ENCODE measurements at regions not wholly inside any gene's neighbourhood (a gene's known extent, or its start where the extent isn't known, plus 50 kb on each side); places are given as distances from the start of the nearest gene placed in this dataset.
A peak's percentile ranks its signal among the peaks of the same experiment; 100 is the strongest.

- Histone ChIP-seq H3K4me3 (ENCODE audit: low read depth, low read length) (no peak overlapping the region), H3K36me3 (replicated peaks) (no peaks in the 10 kb centered on the region), H3K27ac (peak overlapping the region; percentile 39), H3K27me3 (replicated peaks) (no peaks in the 10 kb centered on the region)
- in situ Hi-C loops (cut with HindIII; ENCODE audit: low pct_ligation_motif_present, low sequenced_read_pairs), result no loop called here
- peak; percentile 20 for DNase-seq
- TF ChIP-seq CTCF (IDR thresholded peaks at IDR 0.05; ENCODE audit: low read depth, low read length, missing control alignments), result no peak
These were observed 119.4 kb downstream of the LUZP4 start for GRCh38 chrX:115408771-115409400.

- no peak for DNase-seq
- H3K36me3 ChIP-seq (replicated peaks), result no peaks in the 10 kb centered on the region
- in situ Hi-C loops (cut with HindIII; ENCODE audit: low pct_ligation_motif_present, low sequenced_read_pairs), result no loop called here
- H3K4me3 ChIP-seq (ENCODE audit: low read depth, low read length), result no peak overlapping the region
- peak overlapping the region; percentile 39 for H3K27ac ChIP-seq
- no peak for TF ChIP-seq CTCF (IDR thresholded peaks at IDR 0.05; ENCODE audit: low read depth, low read length, missing control alignments)
- H3K27me3 ChIP-seq (replicated peaks), result no peaks in the 10 kb centered on the region
These were observed 120.0 kb downstream of the LUZP4 start for GRCh38 chrX:115409551-115409950.

- H3K27ac ChIP-seq, result no peak overlapping the region
- no peak for DNase-seq
- no peaks in the 10 kb centered on the region for H3K36me3 ChIP-seq (replicated peaks)
- no peak for TF ChIP-seq CTCF (IDR thresholded peaks at IDR 0.05; ENCODE audit: low read depth, low read length, missing control alignments)
- H3K4me3 ChIP-seq (ENCODE audit: low read depth, low read length), result no peak overlapping the region
- in situ Hi-C loops (cut with HindIII; ENCODE audit: low pct_ligation_motif_present, low sequenced_read_pairs), result no loop called here
- no peaks in the 10 kb centered on the region for H3K27me3 ChIP-seq (replicated peaks)
These were observed 121.4 kb downstream of the LUZP4 start for GRCh38 chrX:115410731-115411428.

- DNase-seq, result peak; percentile 24
- in situ Hi-C loops (cut with HindIII; ENCODE audit: low pct_ligation_motif_present, low sequenced_read_pairs), result no loop called here
- no peaks in the 10 kb centered on the region for H3K27me3 ChIP-seq (replicated peaks)
- no peak overlapping the region for H3K4me3 ChIP-seq (ENCODE audit: low read depth, low read length)
- H3K27ac ChIP-seq, result peak overlapping the region; percentile 22
- TF ChIP-seq CTCF (IDR thresholded peaks at IDR 0.05; ENCODE audit: low read depth, low read length, missing control alignments), result no peak
- H3K36me3 ChIP-seq (replicated peaks), result no peaks in the 10 kb centered on the region
These were observed 123.8 kb downstream of the LUZP4 start for GRCh38 chrX:115413246-115413878.

- in situ Hi-C loops (cut with HindIII; ENCODE audit: low pct_ligation_motif_present, low sequenced_read_pairs), result no loop called here
- no peaks in the 10 kb centered on the region for H3K27me3 ChIP-seq (replicated peaks)
- no peaks in the 10 kb centered on the region for H3K36me3 ChIP-seq (replicated peaks)
- DNase-seq, result peak; percentile 16
- no peak for TF ChIP-seq CTCF (IDR thresholded peaks at IDR 0.05; ENCODE audit: low read depth, low read length, missing control alignments)
- H3K27ac ChIP-seq, result no peak overlapping the region
- no peak overlapping the region for H3K4me3 ChIP-seq (ENCODE audit: low read depth, low read length)
These were observed 129.6 kb downstream of the LUZP4 start for GRCh38 chrX:115419069-115419468.

Data from brain microvascular endothelial cell (primary cell).